ENCODE measurements at regions not wholly inside any gene's neighbourhood (a gene's known extent, or its start where the extent isn't known, plus 50 kb on each side); places are given as distances from the start of the nearest gene placed in this dataset.

GRCh38 chr4:181004056-181004455, 1239.1 kb upstream of the TENM3 start:
- TF ChIP-seq POLR2A (IDR thresholded peaks at IDR 0.05) (no peak), CTCF (IDR thresholded peaks at IDR 0.05) (no peak)

Measured in heart left ventricle (tissue), 13 donors.